GM12873 (cell line): ENCODE measurements at regions not wholly inside any gene's neighbourhood (a gene's known extent, or its start where the extent isn't known, plus 50 kb on each side); places are given as distances from the start of the nearest gene placed in this dataset.

ENCODE experiments used
- TF ChIP-seq, protein P1 (sequence below): IDR thresholded peaks from 2 replicates; pipeline ENCODE4 v1.5.1; 2012; ENCODE audit warnings: low read depth, mild to moderate bottlenecking, moderate library complexity, low read length, control low read depth; ENCODE audit not compliant: insufficient read depth; ENCODE audit errors: missing control alignments

DNA sequence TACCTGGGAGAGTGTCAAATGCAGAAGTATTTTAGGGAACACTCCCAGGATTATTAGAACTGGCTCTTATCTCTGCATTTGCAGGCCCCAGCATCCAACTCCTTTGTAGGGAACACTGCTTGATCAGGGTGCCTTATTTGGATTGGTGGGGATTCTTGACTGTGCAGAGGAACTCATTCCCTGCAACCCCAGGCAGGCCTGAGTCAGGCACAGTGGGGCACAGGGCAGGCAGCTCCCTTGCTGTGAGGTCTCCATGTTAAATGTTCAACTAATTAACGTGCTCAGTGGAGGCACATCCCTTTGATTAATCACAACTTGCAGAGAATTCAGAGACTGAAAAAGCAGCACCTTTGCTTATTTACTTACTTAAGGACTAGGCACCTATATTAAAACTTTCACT lies 102.3 kb upstream of the TENM4 start:
- TF ChIP-seq, protein P1, sequence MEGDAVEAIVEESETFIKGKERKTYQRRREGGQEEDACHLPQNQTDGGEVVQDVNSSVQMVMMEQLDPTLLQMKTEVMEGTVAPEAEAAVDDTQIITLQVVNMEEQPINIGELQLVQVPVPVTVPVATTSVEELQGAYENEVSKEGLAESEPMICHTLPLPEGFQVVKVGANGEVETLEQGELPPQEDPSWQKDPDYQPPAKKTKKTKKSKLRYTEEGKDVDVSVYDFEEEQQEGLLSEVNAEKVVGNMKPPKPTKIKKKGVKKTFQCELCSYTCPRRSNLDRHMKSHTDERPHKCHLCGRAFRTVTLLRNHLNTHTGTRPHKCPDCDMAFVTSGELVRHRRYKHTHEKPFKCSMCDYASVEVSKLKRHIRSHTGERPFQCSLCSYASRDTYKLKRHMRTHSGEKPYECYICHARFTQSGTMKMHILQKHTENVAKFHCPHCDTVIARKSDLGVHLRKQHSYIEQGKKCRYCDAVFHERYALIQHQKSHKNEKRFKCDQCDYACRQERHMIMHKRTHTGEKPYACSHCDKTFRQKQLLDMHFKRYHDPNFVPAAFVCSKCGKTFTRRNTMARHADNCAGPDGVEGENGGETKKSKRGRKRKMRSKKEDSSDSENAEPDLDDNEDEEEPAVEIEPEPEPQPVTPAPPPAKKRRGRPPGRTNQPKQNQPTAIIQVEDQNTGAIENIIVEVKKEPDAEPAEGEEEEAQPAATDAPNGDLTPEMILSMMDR = no peak

GRCh38 chr11:79541466-79541865 lies 100.6 kb upstream of the TENM4 start:
- TF ChIP-seq, protein P1 = no peak

GRCh38 chr11:79538775-79539174 lies 97.9 kb upstream of the TENM4 start:
- TF ChIP-seq, protein P1 = no peak

GRCh38 chr11:79536155-79536917 lies 95.5 kb upstream of the TENM4 start:
- TF ChIP-seq, protein P1 = no peak

GRCh38 chr11:79535606-79536005 lies 94.8 kb upstream of the TENM4 start:
- TF ChIP-seq, protein P1 = no peak

- TF ChIP-seq, protein P1 = no peak
Observed at GRCh38 chr11:79525257-79525656, 84.4 kb upstream of the TENM4 start.

GRCh38 chr11:79522626-79523025 lies 81.8 kb upstream of the TENM4 start:
- TF ChIP-seq, protein P1 = no peak
